Suprapubic skin (tissue), 4 donors: ENCODE measurements at regions not wholly inside any gene's neighbourhood (a gene's known extent, or its start where the extent isn't known, plus 50 kb on each side); places are given as distances from the start of the nearest gene placed in this dataset.

Source experiments
- EP300 ChIP-seq: sonication (generic); formaldehyde crosslinking; IDR thresholded peaks from one replicate; pipeline ENCODE4 v1.6.1; 2017; ENCODE audit warnings: antibody characterized with exemption
- POLR2A ChIP-seq, 2 donors: fragments of 450-650 bp; IDR thresholded peaks; one replicate each; pipeline ENCODE4 v1.6.1; 2017; ENCODE audit warnings: antibody characterized with exemption in 2 of 2, mild to moderate bottlenecking in 2 of 2, moderate library complexity in 2 of 2
- POLR2AphosphoS5 ChIP-seq, 3 donors: sonication (generic); formaldehyde crosslinking; IDR thresholded peaks; one replicate each; pipeline ENCODE4 v1.6.1; 2017; ENCODE audit warnings: antibody characterized with exemption in 3 of 3
- TF ChIP-seq, protein P1 (sequence below), 2 donors: fragments of 200-600 bp in 1 of 2; fragments of 450-650 bp in 1 of 2; sonication (generic) in 1 of 2; IDR thresholded peaks; one replicate each; pipeline ENCODE4 v1.5.1; 2016 to 2019; ENCODE audit warnings: antibody characterized with exemption in 2 of 2, mild to moderate bottlenecking in 1 of 2, moderate library complexity in 1 of 2

- TF ChIP-seq POLR2A (IDR thresholded peaks at IDR 0.05) (no peak), POLR2AphosphoS5 (IDR thresholded peaks at IDR 0.05) (no peak), EP300 (no peak)
- TF ChIP-seq, protein P1, sequence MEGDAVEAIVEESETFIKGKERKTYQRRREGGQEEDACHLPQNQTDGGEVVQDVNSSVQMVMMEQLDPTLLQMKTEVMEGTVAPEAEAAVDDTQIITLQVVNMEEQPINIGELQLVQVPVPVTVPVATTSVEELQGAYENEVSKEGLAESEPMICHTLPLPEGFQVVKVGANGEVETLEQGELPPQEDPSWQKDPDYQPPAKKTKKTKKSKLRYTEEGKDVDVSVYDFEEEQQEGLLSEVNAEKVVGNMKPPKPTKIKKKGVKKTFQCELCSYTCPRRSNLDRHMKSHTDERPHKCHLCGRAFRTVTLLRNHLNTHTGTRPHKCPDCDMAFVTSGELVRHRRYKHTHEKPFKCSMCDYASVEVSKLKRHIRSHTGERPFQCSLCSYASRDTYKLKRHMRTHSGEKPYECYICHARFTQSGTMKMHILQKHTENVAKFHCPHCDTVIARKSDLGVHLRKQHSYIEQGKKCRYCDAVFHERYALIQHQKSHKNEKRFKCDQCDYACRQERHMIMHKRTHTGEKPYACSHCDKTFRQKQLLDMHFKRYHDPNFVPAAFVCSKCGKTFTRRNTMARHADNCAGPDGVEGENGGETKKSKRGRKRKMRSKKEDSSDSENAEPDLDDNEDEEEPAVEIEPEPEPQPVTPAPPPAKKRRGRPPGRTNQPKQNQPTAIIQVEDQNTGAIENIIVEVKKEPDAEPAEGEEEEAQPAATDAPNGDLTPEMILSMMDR (IDR thresholded peaks at IDR 0.05): no peak
Measured at GRCh38 chrY:7273587-7274203, 362.1 kb upstream of the AMELY start.
